ENCODE measurements at regions not wholly inside any gene's neighbourhood (a gene's known extent, or its start where the extent isn't known, plus 50 kb on each side); places are given as distances from the start of the nearest gene placed in this dataset.

DNA sequence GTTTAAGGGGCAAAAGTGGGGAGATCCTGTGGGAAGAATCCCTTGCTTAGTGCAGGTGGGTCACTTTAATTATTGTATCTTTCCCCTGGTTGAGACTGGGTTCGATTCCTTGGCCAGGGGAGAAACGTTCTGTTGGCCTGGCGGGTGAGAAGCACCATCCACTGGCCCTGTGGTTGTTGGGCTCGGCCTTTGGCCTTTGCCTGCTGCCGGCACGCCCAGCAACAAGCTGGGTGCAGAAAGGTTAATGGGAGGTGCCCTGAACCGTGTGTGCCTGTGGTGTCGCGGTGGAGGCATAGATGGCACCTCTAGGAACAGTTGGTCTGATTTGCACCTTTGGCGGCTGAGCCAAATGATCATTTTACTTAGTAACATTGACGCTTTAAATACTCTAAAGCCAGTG, 363.6 kb upstream of the CNTNAP2 start:
- Histone ChIP-seq H3K36me3 (replicated peaks in 1 of 2; ENCODE audit: control insufficient read depth in 1 of 2, insufficient read depth in 2 of 2, low read length in 2 of 2) (no peaks in the 10 kb centered on the region), H3K4me3 (replicated peaks in 1 of 3; ENCODE audit: low read depth in 2 of 3, low read length in 3 of 3) (no peak overlapping the region), H3K79me2 (ENCODE audit: insufficient read depth, low read length) (no peaks in the 10 kb centered on the region), H3K27ac (ENCODE audit: low read depth in 1 of 2, low read length in 2 of 2) (no peak overlapping the region), H3K27me3 (ENCODE audit: control insufficient read depth in 2 of 2, insufficient read depth in 2 of 2, low read length in 2 of 2) (no peaks in the 10 kb centered on the region), H3K4me2 (replicated peaks; ENCODE audit: extremely low read depth, low read length, poor library complexity, severe bottlenecking) (no peak overlapping the region), H3K9me3 (replicated peaks in 1 of 2; ENCODE audit: control insufficient read depth in 1 of 2, insufficient read depth in 1 of 2, low read length in 2 of 2) (peaks cover 24 to 29% of the 10 kb centered on the region in 2 donors), H3K9ac (ENCODE audit: insufficient read depth, low read length, poor library complexity, severe bottlenecking) (no peak overlapping the region), H2AFZ (ENCODE audit: insufficient read depth, low read depth, low read length, poor library complexity, severe bottlenecking) (no peak overlapping the region), H4K20me1 (ENCODE audit: insufficient read depth, low read length) (no peaks in the 10 kb centered on the region), H3K4me1 (ENCODE audit: control insufficient read depth in 1 of 2, insufficient read depth in 2 of 2, low read length in 2 of 2) (no peaks in the 10 kb centered on the region)
- intact Hi-C loops (cut with micrococcal nuclease), result no loop called here
- 93% methylated on average over 9 of the region's 11 CpGs for WGBS (ENCODE audit: insufficient coverage)
- no peak for DNase-seq
- Mint-ChIP-seq H3K27ac (no peak overlapping the region), H3K4me3 (no peak overlapping the region), H3K9me3 (peaks cover 7 to 17% (median 12%) of the 10 kb centered on the region in 7 donors), H3K4me1 (no peaks in the 10 kb centered on the region), H3K36me3 (no peaks in the 10 kb centered on the region), H3K27me3 (ENCODE audit: low read depth in 3 of 3) (no peaks in the 10 kb centered on the region)
- TF ChIP-seq, protein P1, sequence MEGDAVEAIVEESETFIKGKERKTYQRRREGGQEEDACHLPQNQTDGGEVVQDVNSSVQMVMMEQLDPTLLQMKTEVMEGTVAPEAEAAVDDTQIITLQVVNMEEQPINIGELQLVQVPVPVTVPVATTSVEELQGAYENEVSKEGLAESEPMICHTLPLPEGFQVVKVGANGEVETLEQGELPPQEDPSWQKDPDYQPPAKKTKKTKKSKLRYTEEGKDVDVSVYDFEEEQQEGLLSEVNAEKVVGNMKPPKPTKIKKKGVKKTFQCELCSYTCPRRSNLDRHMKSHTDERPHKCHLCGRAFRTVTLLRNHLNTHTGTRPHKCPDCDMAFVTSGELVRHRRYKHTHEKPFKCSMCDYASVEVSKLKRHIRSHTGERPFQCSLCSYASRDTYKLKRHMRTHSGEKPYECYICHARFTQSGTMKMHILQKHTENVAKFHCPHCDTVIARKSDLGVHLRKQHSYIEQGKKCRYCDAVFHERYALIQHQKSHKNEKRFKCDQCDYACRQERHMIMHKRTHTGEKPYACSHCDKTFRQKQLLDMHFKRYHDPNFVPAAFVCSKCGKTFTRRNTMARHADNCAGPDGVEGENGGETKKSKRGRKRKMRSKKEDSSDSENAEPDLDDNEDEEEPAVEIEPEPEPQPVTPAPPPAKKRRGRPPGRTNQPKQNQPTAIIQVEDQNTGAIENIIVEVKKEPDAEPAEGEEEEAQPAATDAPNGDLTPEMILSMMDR (IDR thresholded peaks at IDR 0.05), result no peak

GRCh38 chr7:145737617-145738016, 379.0 kb upstream of the CNTNAP2 start:
- Histone ChIP-seq H3K79me2 (ENCODE audit: insufficient read depth, low read length) (no peaks in the 10 kb centered on the region), H3K36me3 (replicated peaks in 1 of 2; ENCODE audit: control insufficient read depth in 1 of 2, insufficient read depth in 2 of 2, low read length in 2 of 2) (no peaks in the 10 kb centered on the region), H3K9me3 (replicated peaks in 1 of 2; ENCODE audit: control insufficient read depth in 1 of 2, insufficient read depth in 1 of 2, low read length in 2 of 2) (no peaks in the 10 kb centered on the region), H3K4me3 (replicated peaks in 1 of 3; ENCODE audit: low read depth in 2 of 3, low read length in 3 of 3) (no peak overlapping the region), H3K27me3 (ENCODE audit: control insufficient read depth in 2 of 2, insufficient read depth in 2 of 2, low read length in 2 of 2) (no peaks in the 10 kb centered on the region), H3K27ac (ENCODE audit: low read depth in 1 of 2, low read length in 2 of 2) (no peak overlapping the region), H3K4me1 (ENCODE audit: control insufficient read depth in 1 of 2, insufficient read depth in 2 of 2, low read length in 2 of 2) (no peaks in the 10 kb centered on the region), H4K20me1 (ENCODE audit: insufficient read depth, low read length) (no peaks in the 10 kb centered on the region), H2AFZ (ENCODE audit: insufficient read depth, low read depth, low read length, poor library complexity, severe bottlenecking) (no peak overlapping the region), H3K9ac (ENCODE audit: insufficient read depth, low read length, poor library complexity, severe bottlenecking) (no peak overlapping the region), H3K4me2 (replicated peaks; ENCODE audit: extremely low read depth, low read length, poor library complexity, severe bottlenecking) (no peak overlapping the region)
- Mint-ChIP-seq H3K4me3 (no peak overlapping the region), H3K9me3 (peaks cover 0 to 4% (median 0%) of the 10 kb centered on the region in 7 donors), H3K36me3 (no peaks in the 10 kb centered on the region), H3K4me1 (no peaks in the 10 kb centered on the region), H3K27ac (no peak overlapping the region), H3K27me3 (ENCODE audit: low read depth in 3 of 3) (no peaks in the 10 kb centered on the region)
- TF ChIP-seq, protein P1 (IDR thresholded peaks at IDR 0.05), result no peak
- WGBS (ENCODE audit: insufficient coverage), result 80% methylated on average over 1 of the region's 2 CpGs
- intact Hi-C loops (cut with micrococcal nuclease), result no loop called here
- no peak for DNase-seq
